PC-3 (cell line): ENCODE measurements at regions not wholly inside any gene's neighbourhood (a gene's known extent, or its start where the extent isn't known, plus 50 kb on each side); places are given as distances from the start of the nearest gene placed in this dataset.

Source experiments
- EZH2 ChIP-seq: fragments of 300-600 bp; sonication (generic); IDR thresholded peaks from one replicate; pipeline ENCODE4 v1.6.1; 2017; ENCODE audit warnings: antibody characterized with exemption, mild to moderate bottlenecking, low read length; ENCODE audit not compliant: unreplicated experiment
- TF ChIP-seq, protein P1 (sequence below): fragments of 300-600 bp; sonication (generic); conservative IDR thresholded peaks from 2 replicates; pipeline ENCODE4 v1.5.1; 2017; ENCODE audit warnings: antibody characterized with exemption, low read depth, mild to moderate bottlenecking, low read length

DNA sequence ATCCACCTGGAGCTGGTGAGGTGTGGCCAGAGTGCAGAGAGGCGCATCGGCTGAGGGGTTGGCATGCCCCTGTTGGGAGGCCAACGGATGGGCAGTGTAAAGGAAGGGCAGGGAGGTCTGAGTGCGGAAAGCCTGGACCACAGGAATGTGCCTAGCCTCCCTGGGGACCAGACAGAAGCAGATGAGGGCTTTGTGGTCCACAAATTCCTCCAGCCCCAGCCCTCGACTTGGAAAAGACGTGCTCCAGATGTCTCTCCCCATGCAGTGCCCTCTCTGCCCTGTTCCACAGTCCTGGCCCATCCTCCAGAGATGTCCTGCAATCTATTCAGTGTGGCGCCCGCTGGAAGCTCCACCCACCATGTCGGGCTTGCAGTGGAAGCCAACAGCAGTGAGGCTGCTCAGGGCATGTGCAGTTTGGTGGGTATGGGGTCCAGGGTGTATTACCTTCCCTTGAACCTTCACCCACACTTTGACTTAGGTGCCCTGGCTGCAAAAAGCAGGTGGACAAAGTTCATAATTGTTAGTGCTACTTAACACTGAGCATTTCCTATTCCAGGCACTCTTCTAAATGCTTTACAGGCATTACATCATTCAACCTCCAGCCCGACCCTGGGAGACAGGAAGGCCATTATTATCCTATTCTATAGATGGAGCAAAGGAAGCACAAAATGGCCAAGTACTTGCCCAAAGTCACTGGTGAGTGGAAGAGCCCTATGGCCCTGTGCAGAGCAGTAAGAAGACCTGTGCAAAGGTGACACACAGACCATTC lies 120.2 kb upstream of the SLC25A48 start:
- TF ChIP-seq, protein P1, sequence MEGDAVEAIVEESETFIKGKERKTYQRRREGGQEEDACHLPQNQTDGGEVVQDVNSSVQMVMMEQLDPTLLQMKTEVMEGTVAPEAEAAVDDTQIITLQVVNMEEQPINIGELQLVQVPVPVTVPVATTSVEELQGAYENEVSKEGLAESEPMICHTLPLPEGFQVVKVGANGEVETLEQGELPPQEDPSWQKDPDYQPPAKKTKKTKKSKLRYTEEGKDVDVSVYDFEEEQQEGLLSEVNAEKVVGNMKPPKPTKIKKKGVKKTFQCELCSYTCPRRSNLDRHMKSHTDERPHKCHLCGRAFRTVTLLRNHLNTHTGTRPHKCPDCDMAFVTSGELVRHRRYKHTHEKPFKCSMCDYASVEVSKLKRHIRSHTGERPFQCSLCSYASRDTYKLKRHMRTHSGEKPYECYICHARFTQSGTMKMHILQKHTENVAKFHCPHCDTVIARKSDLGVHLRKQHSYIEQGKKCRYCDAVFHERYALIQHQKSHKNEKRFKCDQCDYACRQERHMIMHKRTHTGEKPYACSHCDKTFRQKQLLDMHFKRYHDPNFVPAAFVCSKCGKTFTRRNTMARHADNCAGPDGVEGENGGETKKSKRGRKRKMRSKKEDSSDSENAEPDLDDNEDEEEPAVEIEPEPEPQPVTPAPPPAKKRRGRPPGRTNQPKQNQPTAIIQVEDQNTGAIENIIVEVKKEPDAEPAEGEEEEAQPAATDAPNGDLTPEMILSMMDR: no peak
- no peak for TF ChIP-seq EZH2
